AG10803 (cell line): ENCODE measurements at regions not wholly inside any gene's neighbourhood (a gene's known extent, or its start where the extent isn't known, plus 50 kb on each side); places are given as distances from the start of the nearest gene placed in this dataset.

Experiments
- DNase-seq: peaks from one replicate; pipeline ENCODE4 v3.0.0; 2010; ENCODE audit warnings: low read depth
- H3K4me3 ChIP-seq: 2 replicates; pipeline ENCODE4 v1.5.1; 2011; ENCODE audit warnings: mild to moderate bottlenecking, low read length, control low read depth
- TF ChIP-seq, protein P1 (sequence below): conservative IDR thresholded peaks from 2 replicates; pipeline ENCODE4 v1.5.1; 2011; ENCODE audit warnings: mild to moderate bottlenecking, low read length, control low read depth, inconsistent platforms

DNA sequence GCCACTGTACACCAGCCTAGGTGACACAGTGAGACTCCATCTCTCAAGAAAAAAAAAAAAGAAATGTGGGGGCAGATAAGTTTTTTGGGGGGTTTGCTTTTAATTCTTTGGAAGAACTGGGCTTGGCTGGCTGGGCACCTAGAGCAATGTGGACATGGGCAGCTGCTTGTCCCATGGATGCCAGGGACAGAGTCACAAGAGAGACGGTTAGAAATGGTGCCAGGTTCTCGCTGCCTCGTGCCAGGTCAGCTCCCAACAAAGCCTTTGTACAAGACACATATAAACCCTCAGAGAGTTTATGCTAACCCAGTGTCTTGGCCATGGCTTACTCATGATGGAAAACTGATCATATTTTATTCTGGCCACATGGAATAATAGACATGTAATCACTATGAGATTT lies 76.2 kb upstream of the ESR1 start:
- TF ChIP-seq, protein P1, sequence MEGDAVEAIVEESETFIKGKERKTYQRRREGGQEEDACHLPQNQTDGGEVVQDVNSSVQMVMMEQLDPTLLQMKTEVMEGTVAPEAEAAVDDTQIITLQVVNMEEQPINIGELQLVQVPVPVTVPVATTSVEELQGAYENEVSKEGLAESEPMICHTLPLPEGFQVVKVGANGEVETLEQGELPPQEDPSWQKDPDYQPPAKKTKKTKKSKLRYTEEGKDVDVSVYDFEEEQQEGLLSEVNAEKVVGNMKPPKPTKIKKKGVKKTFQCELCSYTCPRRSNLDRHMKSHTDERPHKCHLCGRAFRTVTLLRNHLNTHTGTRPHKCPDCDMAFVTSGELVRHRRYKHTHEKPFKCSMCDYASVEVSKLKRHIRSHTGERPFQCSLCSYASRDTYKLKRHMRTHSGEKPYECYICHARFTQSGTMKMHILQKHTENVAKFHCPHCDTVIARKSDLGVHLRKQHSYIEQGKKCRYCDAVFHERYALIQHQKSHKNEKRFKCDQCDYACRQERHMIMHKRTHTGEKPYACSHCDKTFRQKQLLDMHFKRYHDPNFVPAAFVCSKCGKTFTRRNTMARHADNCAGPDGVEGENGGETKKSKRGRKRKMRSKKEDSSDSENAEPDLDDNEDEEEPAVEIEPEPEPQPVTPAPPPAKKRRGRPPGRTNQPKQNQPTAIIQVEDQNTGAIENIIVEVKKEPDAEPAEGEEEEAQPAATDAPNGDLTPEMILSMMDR, result no peak
- DNase-seq, result no peak
- no peak overlapping the region for H3K4me3 ChIP-seq

DNA sequence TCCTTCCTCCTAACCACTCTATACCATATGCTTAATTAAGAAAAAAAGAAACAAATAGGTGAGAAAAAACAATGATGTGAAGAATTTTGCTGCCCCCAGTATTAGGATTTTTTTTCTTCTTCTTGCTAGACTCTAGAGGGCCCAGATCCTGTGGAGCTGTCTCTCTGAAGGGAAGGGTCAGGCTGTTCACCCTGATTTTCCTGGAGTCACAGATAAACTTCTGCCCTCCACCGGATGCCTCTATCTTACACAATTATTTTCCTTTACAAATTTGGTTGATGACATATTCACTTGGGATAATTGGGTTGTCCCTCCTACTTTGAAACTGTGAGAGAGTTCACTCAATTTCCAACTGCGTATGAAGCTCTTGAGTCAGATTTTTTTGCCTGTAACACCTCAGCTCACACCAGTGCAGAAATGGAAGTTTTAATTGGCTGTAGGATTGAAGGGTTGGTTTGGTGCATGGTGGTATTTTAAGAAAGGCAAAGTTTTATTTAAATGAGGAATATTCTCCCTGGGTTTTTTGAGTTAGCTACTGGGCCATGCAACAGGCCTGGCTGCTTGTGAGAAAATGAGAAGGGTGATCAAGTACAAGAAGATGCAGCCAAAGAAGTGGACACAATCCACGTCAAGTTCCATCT lies 73.7 kb upstream of the ESR1 start:
- TF ChIP-seq, protein P1, result no peak
- DNase-seq, result no peak
- no peak overlapping the region for H3K4me3 ChIP-seq

DNA sequence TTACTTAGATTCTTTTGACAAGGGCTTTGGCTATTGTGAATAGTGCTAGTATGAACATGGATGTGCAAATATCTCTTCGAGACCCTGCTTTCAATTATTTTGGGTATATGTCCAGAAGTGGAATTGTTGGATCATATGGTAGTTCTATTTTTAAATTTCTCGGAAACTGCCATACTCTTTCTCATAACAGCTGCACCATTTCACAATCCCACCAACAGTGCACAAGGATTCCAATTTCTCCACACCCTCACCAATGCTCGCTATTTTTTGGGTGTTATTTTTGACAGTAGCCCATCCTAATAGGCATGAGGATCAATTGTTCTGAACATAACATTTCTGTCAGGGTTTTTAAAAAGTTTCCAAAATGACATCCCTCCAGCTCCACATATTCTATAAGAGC lies 69.2 kb upstream of the ESR1 start:
- no peak overlapping the region for H3K4me3 ChIP-seq
- peak; percentile 12 for DNase-seq
- TF ChIP-seq, protein P1, result no peak

DNA sequence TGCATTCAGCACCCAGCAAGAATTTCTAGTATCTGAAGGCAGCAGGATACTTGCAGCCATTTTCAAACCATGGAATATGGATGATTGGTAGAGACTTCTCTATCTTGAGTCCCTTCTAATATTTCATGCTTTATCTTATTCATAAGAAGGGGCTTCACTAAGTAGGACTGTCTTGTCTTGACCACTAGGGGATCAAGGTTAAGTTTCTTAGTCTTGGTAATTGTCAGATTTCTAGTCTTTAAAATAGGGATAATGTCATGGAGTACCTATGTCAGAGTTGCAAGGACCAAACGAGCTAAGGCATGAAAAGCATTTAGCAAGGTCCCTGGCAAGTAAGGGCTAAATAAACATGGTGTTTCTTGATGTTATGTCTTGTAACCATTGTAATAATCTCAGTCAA lies 68.5 kb upstream of the ESR1 start:
- TF ChIP-seq, protein P1, result no peak
- no peak overlapping the region for H3K4me3 ChIP-seq
- DNase-seq, result no peak

DNA sequence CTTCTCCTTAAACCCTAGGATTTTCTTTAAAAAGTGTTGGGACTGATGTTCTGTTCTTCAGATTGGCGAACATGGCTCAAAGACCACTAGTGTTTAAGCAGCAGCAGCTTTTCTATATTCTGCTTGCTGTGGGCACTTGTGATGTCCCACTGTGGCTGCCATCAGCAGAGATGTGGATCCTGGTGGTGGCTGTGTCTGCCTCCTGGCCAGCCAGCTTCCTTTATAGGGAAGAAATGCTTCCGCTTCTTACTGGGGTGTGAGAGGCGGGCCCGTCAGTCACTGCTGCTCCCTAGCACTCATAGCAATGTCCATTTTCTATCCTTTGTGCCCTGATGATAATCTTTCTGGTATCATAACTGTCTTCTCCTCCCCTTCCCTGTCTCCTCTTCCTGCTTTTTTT lies 66.7 kb upstream of the ESR1 start:
- DNase-seq, result no peak
- TF ChIP-seq, protein P1, result no peak
- H3K4me3 ChIP-seq, result no peak overlapping the region

DNA sequence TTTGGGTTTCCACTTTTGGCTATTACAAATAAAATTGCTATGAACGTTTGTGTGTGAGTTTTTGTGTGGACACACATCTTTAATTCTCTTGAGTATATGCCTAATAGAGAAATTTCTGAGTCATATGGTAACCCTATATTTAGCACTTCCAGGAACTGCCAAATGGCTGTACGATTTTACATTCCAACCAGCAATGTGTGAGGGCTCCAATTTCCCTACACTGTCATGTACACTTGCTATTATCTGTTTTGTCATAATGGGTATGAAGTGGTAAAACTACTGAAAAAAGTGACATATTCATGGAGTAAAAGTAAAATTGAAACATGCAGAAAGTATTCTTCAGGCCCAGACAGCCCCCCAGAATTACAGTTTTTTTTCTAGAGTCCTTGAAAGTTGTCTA lies 59.6 kb upstream of the ESR1 start:
- no peak overlapping the region for H3K4me3 ChIP-seq

DNA sequence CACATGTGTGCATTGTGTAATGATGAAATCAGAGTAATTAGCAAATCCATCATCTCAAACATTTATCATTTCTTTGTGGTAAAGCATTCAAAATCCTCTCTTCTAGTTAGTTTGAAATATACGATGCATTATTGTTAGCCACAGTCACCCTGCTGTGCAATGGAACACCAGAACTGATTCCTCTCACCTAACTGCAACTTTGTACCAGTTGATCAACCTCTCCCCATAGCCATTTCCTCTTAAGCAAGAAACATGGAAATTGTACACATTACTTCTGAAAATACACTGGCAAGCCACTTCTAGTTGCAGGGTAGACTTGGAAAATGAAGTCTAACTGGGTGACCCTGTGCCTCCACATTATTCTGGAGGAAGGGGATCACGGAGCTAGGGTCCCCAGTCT lies 58.1 kb upstream of the ESR1 start:
- peak; percentile 5 for DNase-seq
- TF ChIP-seq, protein P1, result no peak
- no peak overlapping the region for H3K4me3 ChIP-seq

More for the DNA sequence above, 59.6 kb upstream of the ESR1 start:
- peak; percentile 15 for DNase-seq
- TF ChIP-seq, protein P1, result no peak
